Activated T-helper 2 cell treated with anti-CD3 and anti-CD28 coated beads, Interferon-gamma antibody, Interleukin-2, Interleukin-4, amounts not matched to agents 10 μg/mL and 5 μg/mL and 100 μg/mL, durations not matched to agents 14 hours and 24 hours and 36 hours (primary cell): ENCODE measurements at regions not wholly inside any gene's neighbourhood (a gene's known extent, or its start where the extent isn't known, plus 50 kb on each side); places are given as distances from the start of the nearest gene placed in this dataset.
"Not testable (repeated sequence)": the region's sequence is repeated elsewhere in the genome, so short reads cannot be mapped to it uniquely, and the experiment has no call there.

Source experiments
- DNase-seq: peaks from one replicate; pipeline ENCODE4 v3.0.0; 2021; ENCODE audit warnings: low spot score
- H3K27ac Mint-ChIP-seq: one replicate; pipeline ENCODE4 v1.8.0; 2021; ENCODE audit warnings: mixed read lengths
- H3K27me3 Mint-ChIP-seq: one replicate; pipeline ENCODE4 v1.8.0; 2021; ENCODE audit warnings: low read depth, mixed read lengths
- H3K36me3 Mint-ChIP-seq: one replicate; pipeline ENCODE4 v1.8.0; 2021; ENCODE audit warnings: low read depth, mixed read lengths
- H3K4me1 Mint-ChIP-seq: one replicate; pipeline ENCODE4 v1.8.0; 2021; ENCODE audit warnings: low read depth, mixed read lengths
- H3K4me3 Mint-ChIP-seq: one replicate; pipeline ENCODE4 v1.8.0; 2021; ENCODE audit warnings: low read depth, mild to moderate bottlenecking, moderate library complexity, mixed read lengths
- H3K9me3 Mint-ChIP-seq: one replicate; pipeline ENCODE4 v1.8.0; 2021; ENCODE audit warnings: mixed read lengths
- intact Hi-C: fragments of 100-400 bp; cut with micrococcal nuclease; formaldehyde crosslinking; loops from one replicate; pipeline ENCODE4 v1.15.1; 2023

GRCh38 chr2:122315306-122315705 is 559.9 kb downstream of the TSN start:
- H3K27ac Mint-ChIP-seq = no peak overlapping the region
- no peaks in the 10 kb centered on the region for H3K9me3 Mint-ChIP-seq
- no peaks in the 10 kb centered on the region for H3K27me3 Mint-ChIP-seq
- no peaks in the 10 kb centered on the region for H3K36me3 Mint-ChIP-seq
- H3K4me3 Mint-ChIP-seq = no peak overlapping the region
- H3K4me1 Mint-ChIP-seq = no peaks in the 10 kb centered on the region
- intact Hi-C loops = no loop called here
- DNase-seq = no peak

- H3K4me3 Mint-ChIP-seq = no peak overlapping the region
- no peaks in the 10 kb centered on the region for H3K9me3 Mint-ChIP-seq
- no peaks in the 10 kb centered on the region for H3K27me3 Mint-ChIP-seq
- no peak overlapping the region for H3K27ac Mint-ChIP-seq
- H3K36me3 Mint-ChIP-seq = no peaks in the 10 kb centered on the region
- no peaks in the 10 kb centered on the region for H3K4me1 Mint-ChIP-seq
- intact Hi-C loops = no loop called here
- no peak for DNase-seq
These were observed 564.2 kb downstream of the TSN start for GRCh38 chr2:122319539-122320132.

- Mint-ChIP-seq H3K27ac (no peak overlapping the region), H3K4me3 (no peak overlapping the region), H3K36me3 (no peaks in the 10 kb centered on the region), H3K9me3 (no peaks in the 10 kb centered on the region), H3K4me1 (no peaks in the 10 kb centered on the region), H3K27me3 (no peaks in the 10 kb centered on the region)
- DNase-seq = no peak
- intact Hi-C loops = no loop called here
These were observed 567.4 kb downstream of the TSN start for GRCh38 chr2:122322815-122323214.

- H3K4me1 Mint-ChIP-seq = no peaks in the 10 kb centered on the region
- no peaks in the 10 kb centered on the region for H3K27me3 Mint-ChIP-seq
- H3K27ac Mint-ChIP-seq = no peak overlapping the region
- H3K36me3 Mint-ChIP-seq = no peaks in the 10 kb centered on the region
- H3K4me3 Mint-ChIP-seq = no peak overlapping the region
- H3K9me3 Mint-ChIP-seq = no peaks in the 10 kb centered on the region
- intact Hi-C loops = no loop called here
- DNase-seq = no peak
These were observed 568.5 kb downstream of the TSN start for GRCh38 chr2:122323927-122324326.

GRCh38 chr2:122326471-122326870 is 571.0 kb downstream of the TSN start:
- Mint-ChIP-seq H3K4me1 (no peaks in the 10 kb centered on the region), H3K36me3 (no peaks in the 10 kb centered on the region), H3K27me3 (no peaks in the 10 kb centered on the region), H3K4me3 (no peak overlapping the region), H3K27ac (no peak overlapping the region), H3K9me3 (no peaks in the 10 kb centered on the region)
- DNase-seq = no peak
- intact Hi-C loops = no loop called here

GRCh38 chr2:122328816-122329215 is 573.4 kb downstream of the TSN start:
- Mint-ChIP-seq H3K9me3 (no peaks in the 10 kb centered on the region), H3K4me1 (no peaks in the 10 kb centered on the region), H3K4me3 (no peak overlapping the region), H3K27me3 (no peaks in the 10 kb centered on the region), H3K27ac (no peak overlapping the region), H3K36me3 (no peaks in the 10 kb centered on the region)
- intact Hi-C loops = no loop called here
- no peak for DNase-seq

GRCh38 chr2:122329278-122329677 is 573.8 kb downstream of the TSN start:
- DNase-seq = no peak
- H3K27me3 Mint-ChIP-seq = no peaks in the 10 kb centered on the region
- no peak overlapping the region for H3K27ac Mint-ChIP-seq
- no peaks in the 10 kb centered on the region for H3K36me3 Mint-ChIP-seq
- intact Hi-C loops = no loop called here
- H3K4me1 Mint-ChIP-seq = no peaks in the 10 kb centered on the region
- no peak overlapping the region for H3K4me3 Mint-ChIP-seq
- H3K9me3 Mint-ChIP-seq = no peaks in the 10 kb centered on the region

GRCh38 chr2:122333932-122334331 is 578.5 kb downstream of the TSN start:
- intact Hi-C loops = no loop called here
- H3K4me3 Mint-ChIP-seq = no peak overlapping the region

GRCh38 chr2:122338000-122338399 is 582.5 kb downstream of the TSN start:
- no peak overlapping the region for H3K27ac Mint-ChIP-seq
- no peaks in the 10 kb centered on the region for H3K36me3 Mint-ChIP-seq
- no peak for DNase-seq
- no peak overlapping the region for H3K4me3 Mint-ChIP-seq
- intact Hi-C loops = no loop called here
- H3K4me1 Mint-ChIP-seq = no peaks in the 10 kb centered on the region
- H3K9me3 Mint-ChIP-seq = no peaks in the 10 kb centered on the region
- no peaks in the 10 kb centered on the region for H3K27me3 Mint-ChIP-seq

More at GRCh38 chr2:122333932-122334331, 578.5 kb downstream of the TSN start:
- DNase-seq = no peak
- H3K4me1 Mint-ChIP-seq = no peaks in the 10 kb centered on the region
- H3K27ac Mint-ChIP-seq = no peak overlapping the region
- H3K36me3 Mint-ChIP-seq = no peaks in the 10 kb centered on the region
- H3K27me3 Mint-ChIP-seq = no peaks in the 10 kb centered on the region
- no peaks in the 10 kb centered on the region for H3K9me3 Mint-ChIP-seq

- no peaks in the 10 kb centered on the region for H3K4me1 Mint-ChIP-seq
- no peak overlapping the region for H3K4me3 Mint-ChIP-seq
- no peaks in the 10 kb centered on the region for H3K36me3 Mint-ChIP-seq
- no peak overlapping the region for H3K27ac Mint-ChIP-seq
- no peaks in the 10 kb centered on the region for H3K27me3 Mint-ChIP-seq
- DNase-seq = no peak
- intact Hi-C loops = no loop called here
- peaks cover 3% of the 10 kb centered on the region for H3K9me3 Mint-ChIP-seq
These were observed 584.8 kb downstream of the TSN start for GRCh38 chr2:122340246-122340645.

GRCh38 chr2:122341007-122341406 is 585.6 kb downstream of the TSN start:
- no peak for DNase-seq
- H3K4me3 Mint-ChIP-seq = no peak overlapping the region
- peaks cover 8% of the 10 kb centered on the region for H3K9me3 Mint-ChIP-seq
- no peaks in the 10 kb centered on the region for H3K36me3 Mint-ChIP-seq
- H3K27ac Mint-ChIP-seq = no peak overlapping the region
- intact Hi-C loops = no loop called here
- H3K4me1 Mint-ChIP-seq = no peaks in the 10 kb centered on the region
- H3K27me3 Mint-ChIP-seq = no peaks in the 10 kb centered on the region

GRCh38 chr2:122352151-122352550 is 596.7 kb downstream of the TSN start:
- intact Hi-C loops, H3K4me3 Mint-ChIP-seq, H3K9me3 Mint-ChIP-seq, H3K27me3 Mint-ChIP-seq, H3K4me1 Mint-ChIP-seq, H3K27ac Mint-ChIP-seq, DNase-seq, H3K36me3 Mint-ChIP-seq: not testable (repeated sequence)

- intact Hi-C loops = no loop called here
- no peak for DNase-seq
- Mint-ChIP-seq H3K9me3 (no peaks in the 10 kb centered on the region), H3K4me3 (no peak overlapping the region), H3K27ac (no peak overlapping the region), H3K27me3 (no peaks in the 10 kb centered on the region), H3K36me3 (no peaks in the 10 kb centered on the region), H3K4me1 (no peaks in the 10 kb centered on the region)
These were observed 602.5 kb downstream of the TSN start for GRCh38 chr2:122357998-122358397.

- intact Hi-C loops = no loop called here
- Mint-ChIP-seq H3K9me3 (no peaks in the 10 kb centered on the region), H3K36me3 (no peaks in the 10 kb centered on the region), H3K27me3 (no peaks in the 10 kb centered on the region), H3K4me1 (no peaks in the 10 kb centered on the region), H3K4me3 (no peak overlapping the region), H3K27ac (no peak overlapping the region)
- DNase-seq = no peak
These were observed 603.3 kb downstream of the TSN start for GRCh38 chr2:122358729-122359128.
